SK-N-SH treated with all-trans-retinoic acid at 6 μM for 48 hours (cell line): ENCODE measurements at regions not wholly inside any gene's neighbourhood (a gene's known extent, or its start where the extent isn't known, plus 50 kb on each side); places are given as distances from the start of the nearest gene placed in this dataset.
"Not testable (repeated sequence)": the region's sequence is repeated elsewhere in the genome, so short reads cannot be mapped to it uniquely, and the experiment has no call there.

Source experiments
- ISL1 ChIP-seq: fragments of 250-450 bp; sonication (Bioruptor Pico); IDR thresholded peaks from 2 replicates; pipeline ENCODE4 v2.1.2; 2022; ENCODE audit warnings: mild to moderate bottlenecking, moderate library complexity
- OSR1 ChIP-seq: fragments of 250-450 bp; sonication (Bioruptor Pico); IDR thresholded peaks from 2 replicates; pipeline ENCODE4 v1.8.0; 2022; ENCODE audit warnings: moderate library complexity, mild to moderate bottlenecking, inconsistent platforms

DNA sequence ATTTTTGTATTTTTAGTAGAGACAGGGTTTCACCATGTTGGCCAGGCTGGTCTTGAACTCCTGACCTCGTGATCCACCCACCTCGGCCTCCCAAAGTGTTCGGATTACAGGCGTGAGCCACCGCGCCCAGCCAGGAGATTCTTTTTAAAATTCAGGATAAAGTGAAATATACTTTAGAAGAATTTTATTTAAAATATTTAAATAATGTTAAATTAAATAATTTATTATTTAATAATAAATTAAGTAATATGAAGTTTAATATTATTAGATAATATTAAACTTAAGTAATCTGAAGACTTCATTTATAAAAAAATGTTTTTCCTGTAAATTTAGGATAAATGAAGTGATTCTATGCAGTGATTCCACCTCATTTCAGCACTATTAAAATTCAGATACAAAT, 175.2 kb upstream of the NANOGP8 start:
- not testable (repeated sequence) for TF ChIP-seq OSR1, ISL1 (CRISPR knock-in tag)
